ENCODE measurements at regions not wholly inside any gene's neighbourhood (a gene's known extent, or its start where the extent isn't known, plus 50 kb on each side); places are given as distances from the start of the nearest gene placed in this dataset.

DNA sequence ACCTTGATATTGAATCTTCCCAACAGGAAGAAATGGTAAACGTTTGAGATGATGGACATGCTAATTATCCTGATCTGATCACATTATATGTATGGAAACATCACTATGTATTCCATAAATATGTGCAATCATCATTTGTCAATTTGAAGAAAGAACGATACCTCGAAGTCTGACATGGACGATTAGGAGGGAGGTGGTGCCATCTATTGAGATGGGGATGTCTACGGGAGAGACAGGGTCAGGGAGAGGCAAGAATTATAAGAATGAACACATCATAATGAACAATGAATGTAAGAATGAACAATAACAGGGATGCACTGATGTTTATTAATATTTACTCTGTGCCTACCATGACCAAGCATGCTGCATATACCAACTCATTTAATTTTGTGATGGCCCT is 93.7 kb upstream of the SOD3 start:
- Histone ChIP-seq H3K4me1 (peaks cover 14% of the 10 kb centered on the region), H3K27ac (no peak overlapping the region), H3F3A (ENCODE audit: low read depth) (no peaks in the 10 kb centered on the region), H2AFZ (replicated peaks) (no peak overlapping the region), H3K4me2 (no peak overlapping the region), H3K27me3 (no peaks in the 10 kb centered on the region), H3K9ac (no peak overlapping the region), H3K4me3 (no peak overlapping the region), H4K20me1 (ENCODE audit: low read depth) (no peaks in the 10 kb centered on the region), H3K9me3 (ENCODE audit: low read depth) (no peaks in the 10 kb centered on the region), H3K79me2 (ENCODE audit: low read depth) (no peaks in the 10 kb centered on the region), H3K36me3 (no peaks in the 10 kb centered on the region)
- Mint-ChIP-seq H3K27ac (no peak overlapping the region), H3K27me3 (ENCODE audit: insufficient read depth, low read depth) (no peaks in the 10 kb centered on the region), H3K4me3 (no peak overlapping the region), H3K36me3 (no peaks in the 10 kb centered on the region), H3K4me1 (peaks cover 7% of the 10 kb centered on the region), H3K9me3 (no peaks in the 10 kb centered on the region)
- DNase-seq (ENCODE audit: low spot score), result no peak
- TF ChIP-seq EZH2phosphoT487 (IDR thresholded peaks at IDR 0.05) (no peak), EZH2 (IDR thresholded peaks at IDR 0.05) (no peak)
- TF ChIP-seq, protein P1, sequence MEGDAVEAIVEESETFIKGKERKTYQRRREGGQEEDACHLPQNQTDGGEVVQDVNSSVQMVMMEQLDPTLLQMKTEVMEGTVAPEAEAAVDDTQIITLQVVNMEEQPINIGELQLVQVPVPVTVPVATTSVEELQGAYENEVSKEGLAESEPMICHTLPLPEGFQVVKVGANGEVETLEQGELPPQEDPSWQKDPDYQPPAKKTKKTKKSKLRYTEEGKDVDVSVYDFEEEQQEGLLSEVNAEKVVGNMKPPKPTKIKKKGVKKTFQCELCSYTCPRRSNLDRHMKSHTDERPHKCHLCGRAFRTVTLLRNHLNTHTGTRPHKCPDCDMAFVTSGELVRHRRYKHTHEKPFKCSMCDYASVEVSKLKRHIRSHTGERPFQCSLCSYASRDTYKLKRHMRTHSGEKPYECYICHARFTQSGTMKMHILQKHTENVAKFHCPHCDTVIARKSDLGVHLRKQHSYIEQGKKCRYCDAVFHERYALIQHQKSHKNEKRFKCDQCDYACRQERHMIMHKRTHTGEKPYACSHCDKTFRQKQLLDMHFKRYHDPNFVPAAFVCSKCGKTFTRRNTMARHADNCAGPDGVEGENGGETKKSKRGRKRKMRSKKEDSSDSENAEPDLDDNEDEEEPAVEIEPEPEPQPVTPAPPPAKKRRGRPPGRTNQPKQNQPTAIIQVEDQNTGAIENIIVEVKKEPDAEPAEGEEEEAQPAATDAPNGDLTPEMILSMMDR (IDR thresholded peaks at IDR 0.05), result no peak

- Mint-ChIP-seq H3K4me3 (no peak overlapping the region), H3K27me3 (ENCODE audit: insufficient read depth, low read depth) (no peaks in the 10 kb centered on the region), H3K36me3 (no peaks in the 10 kb centered on the region), H3K9me3 (no peaks in the 10 kb centered on the region), H3K27ac (no peak overlapping the region), H3K4me1 (peaks cover 7% of the 10 kb centered on the region)
- no peak overlapping the region for H3K4me2 ChIP-seq
- H3K79me2 ChIP-seq (ENCODE audit: low read depth), result no peaks in the 10 kb centered on the region
- H3K27me3 ChIP-seq, result no peaks in the 10 kb centered on the region
- H3K4me1 ChIP-seq, result peaks cover 14% of the 10 kb centered on the region
- H3K9me3 ChIP-seq (ENCODE audit: low read depth), result no peaks in the 10 kb centered on the region
- no peak overlapping the region for H3K9ac ChIP-seq
- H2AFZ ChIP-seq (replicated peaks), result peak overlapping the region; percentile 63
- H3K4me3 ChIP-seq, result no peak overlapping the region
- H3F3A ChIP-seq (ENCODE audit: low read depth), result no peaks in the 10 kb centered on the region
- TF ChIP-seq EZH2phosphoT487 (IDR thresholded peaks at IDR 0.05), result no peak
- TF ChIP-seq, protein P1 (IDR thresholded peaks at IDR 0.05), result no peak
- no peak for TF ChIP-seq EZH2 (IDR thresholded peaks at IDR 0.05)
- H3K27ac ChIP-seq, result no peak overlapping the region
- no peaks in the 10 kb centered on the region for H3K36me3 ChIP-seq
- no peaks in the 10 kb centered on the region for H4K20me1 ChIP-seq (ENCODE audit: low read depth)
- DNase-seq (ENCODE audit: low spot score), result no peak
These were observed 93.1 kb upstream of the SOD3 start for GRCh38 chr4:24702281-24702680.

- no peaks in the 10 kb centered on the region for H3F3A ChIP-seq (ENCODE audit: low read depth)
- no peak overlapping the region for H2AFZ ChIP-seq (replicated peaks)
- Mint-ChIP-seq H3K27ac (no peak overlapping the region), H3K4me1 (peaks cover 7% of the 10 kb centered on the region), H3K27me3 (ENCODE audit: insufficient read depth, low read depth) (no peaks in the 10 kb centered on the region), H3K9me3 (peaks cover 3% of the 10 kb centered on the region), H3K36me3 (no peaks in the 10 kb centered on the region), H3K4me3 (no peak overlapping the region)
- no peak overlapping the region for H3K9ac ChIP-seq
- H3K27me3 ChIP-seq, result no peaks in the 10 kb centered on the region
- TF ChIP-seq EZH2 (IDR thresholded peaks at IDR 0.05) (no peak), EZH2phosphoT487 (IDR thresholded peaks at IDR 0.05) (no peak)
- TF ChIP-seq, protein P1 (IDR thresholded peaks at IDR 0.05), result no peak
- H3K27ac ChIP-seq, result no peak overlapping the region
- H3K36me3 ChIP-seq, result no peaks in the 10 kb centered on the region
- no peak for DNase-seq (ENCODE audit: low spot score)
- peaks cover 14% of the 10 kb centered on the region for H3K4me1 ChIP-seq
- no peaks in the 10 kb centered on the region for H3K9me3 ChIP-seq (ENCODE audit: low read depth)
- H3K4me2 ChIP-seq, result no peak overlapping the region
- no peaks in the 10 kb centered on the region for H4K20me1 ChIP-seq (ENCODE audit: low read depth)
- no peak overlapping the region for H3K4me3 ChIP-seq
- no peaks in the 10 kb centered on the region for H3K79me2 ChIP-seq (ENCODE audit: low read depth)
These were observed 92.1 kb upstream of the SOD3 start for GRCh38 chr4:24703298-24703697.
